Muscle of leg (tissue), 3 donors: ENCODE measurements at regions not wholly inside any gene's neighbourhood (a gene's known extent, or its start where the extent isn't known, plus 50 kb on each side); places are given as distances from the start of the nearest gene placed in this dataset.
"Not testable (repeated sequence)": the region's sequence is repeated elsewhere in the genome, so short reads cannot be mapped to it uniquely, and the experiment has no call there.

Experiments
- DNase-seq: peaks from one replicate; pipeline ENCODE4 v3.0.0; 2013
- H3K27ac ChIP-seq: one replicate; pipeline ENCODE4 v1.5.1; 2013; ENCODE audit warnings: mild to moderate bottlenecking, low read length, control low read depth
- H3K27me3 ChIP-seq: one replicate; pipeline ENCODE4 v1.6.1; 2013; ENCODE audit warnings: low read length; ENCODE audit not compliant: control insufficient read depth, insufficient read depth
- H3K36me3 ChIP-seq: one replicate; pipeline ENCODE4 v1.6.1; 2013; ENCODE audit warnings: low read length; ENCODE audit not compliant: control insufficient read depth, insufficient read depth
- H3K4me1 ChIP-seq: one replicate; pipeline ENCODE4 v1.6.1; 2013; ENCODE audit warnings: low read length; ENCODE audit not compliant: control insufficient read depth, insufficient read depth
- H3K4me3 ChIP-seq: one replicate; pipeline ENCODE4 v1.5.1; 2013; ENCODE audit warnings: low read length, control low read depth
- H3K9me3 ChIP-seq: replicated peaks from 2 replicates; pipeline ENCODE4 v1.6.1; 2013; ENCODE audit warnings: low read depth, low read length; ENCODE audit not compliant: control insufficient read depth
- WGBS: methylation state at CpG from one replicate; pipeline ENCODE4 v1.1.5; 2013; ENCODE audit warnings: missing lambda C conversion rate; ENCODE audit not compliant: insufficient coverage; 5-methylcytosine and 5-hydroxymethylcytosine counted together

DNA sequence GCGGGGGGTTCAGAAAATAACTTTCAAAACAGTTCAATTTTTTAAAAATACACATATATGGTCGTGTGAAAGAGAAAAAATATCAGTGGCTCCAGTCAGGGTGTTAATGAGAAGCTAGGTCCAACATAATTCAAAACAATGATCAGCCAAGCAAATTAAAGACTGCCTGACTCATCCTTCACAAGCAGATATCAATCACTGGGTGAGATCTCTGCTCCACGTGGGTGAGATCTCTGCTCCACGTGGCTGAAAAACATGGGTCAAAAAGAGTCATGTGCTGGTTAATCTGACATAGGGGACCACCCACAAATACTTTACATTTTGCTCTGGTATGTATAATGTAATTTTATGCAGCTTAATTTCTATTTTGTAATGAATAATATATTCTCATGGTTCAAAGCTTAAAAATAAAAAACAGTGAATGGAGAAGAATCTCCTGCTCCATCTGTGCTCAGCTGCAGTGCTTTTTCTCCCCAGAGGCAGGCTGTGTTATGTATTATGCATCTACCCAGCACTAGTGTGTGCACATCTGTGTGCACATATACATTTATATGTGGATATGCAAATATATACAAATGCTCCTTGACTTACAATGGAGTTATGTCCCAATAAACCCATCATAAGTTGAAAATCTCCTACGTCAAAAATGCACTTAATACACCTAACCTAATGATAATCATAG lies 93.1 kb upstream of the S1PR3 start:
- DNase-seq: no peak
- Histone ChIP-seq H3K9me3 (no peaks in the 10 kb centered on the region), H3K27ac (no peak overlapping the region), H3K27me3 (no peaks in the 10 kb centered on the region), H3K36me3 (no peaks in the 10 kb centered on the region), H3K4me3 (no peak overlapping the region), H3K4me1 (no peaks in the 10 kb centered on the region)
- WGBS: 89% methylated on average over 1 of the region's 5 CpGs

DNA sequence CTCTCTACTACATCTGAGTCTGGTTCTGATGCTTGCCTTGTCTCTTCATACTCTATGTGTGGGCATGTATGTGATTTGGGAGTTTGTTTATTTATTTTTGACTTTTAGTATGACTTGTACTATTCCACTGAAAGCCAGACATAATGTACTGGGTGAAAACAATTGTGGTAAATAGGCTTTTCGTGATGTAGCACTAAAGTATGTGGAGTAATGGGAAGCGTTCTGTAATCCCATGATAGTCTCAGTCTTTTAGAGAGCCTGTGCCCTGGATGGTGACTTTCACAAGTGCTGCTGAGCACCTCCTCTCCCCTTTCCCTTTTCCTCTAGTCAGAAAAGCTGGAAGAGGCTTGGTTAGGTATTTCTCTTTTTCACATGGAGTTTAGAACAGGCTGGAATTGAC lies 85.8 kb upstream of the S1PR3 start:
- H3K9me3 ChIP-seq: no peaks in the 10 kb centered on the region
- no CpG with 5 or more reads among the region's 2 CpGs for WGBS
- no peaks in the 10 kb centered on the region for H3K4me1 ChIP-seq
- H3K36me3 ChIP-seq: no peaks in the 10 kb centered on the region
- H3K27me3 ChIP-seq: no peaks in the 10 kb centered on the region
- no peak for DNase-seq
- no peak overlapping the region for H3K27ac ChIP-seq
- no peak overlapping the region for H3K4me3 ChIP-seq

DNA sequence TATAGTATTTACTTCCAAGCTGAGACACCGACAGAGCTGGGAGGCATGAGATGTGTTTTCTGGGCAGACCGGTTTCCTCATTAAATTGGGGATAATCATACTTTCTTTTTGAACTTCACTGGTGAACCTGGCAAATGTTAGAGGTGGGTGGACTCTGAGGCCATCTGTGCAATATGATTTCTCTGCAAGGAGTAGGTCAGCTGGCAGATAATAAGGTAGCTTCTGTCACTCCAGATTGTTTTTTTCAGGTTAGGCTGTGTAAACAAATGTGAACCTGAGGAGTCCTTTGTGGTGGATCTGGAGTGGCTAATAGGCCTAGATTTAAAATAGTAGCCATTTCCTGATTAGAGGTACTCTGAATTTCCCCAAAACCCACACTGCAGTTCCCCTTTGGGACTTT lies 75.4 kb upstream of the S1PR3 start:
- Histone ChIP-seq H3K4me3 (no peak overlapping the region), H3K36me3 (no peaks in the 10 kb centered on the region), H3K27ac (no peak overlapping the region), H3K9me3 (peaks cover 9% of the 10 kb centered on the region), H3K4me1 (peaks cover 8% of the 10 kb centered on the region), H3K27me3 (no peaks in the 10 kb centered on the region)
- no peak for DNase-seq
- 60% methylated on average over 1 of the region's 2 CpGs for WGBS

DNA sequence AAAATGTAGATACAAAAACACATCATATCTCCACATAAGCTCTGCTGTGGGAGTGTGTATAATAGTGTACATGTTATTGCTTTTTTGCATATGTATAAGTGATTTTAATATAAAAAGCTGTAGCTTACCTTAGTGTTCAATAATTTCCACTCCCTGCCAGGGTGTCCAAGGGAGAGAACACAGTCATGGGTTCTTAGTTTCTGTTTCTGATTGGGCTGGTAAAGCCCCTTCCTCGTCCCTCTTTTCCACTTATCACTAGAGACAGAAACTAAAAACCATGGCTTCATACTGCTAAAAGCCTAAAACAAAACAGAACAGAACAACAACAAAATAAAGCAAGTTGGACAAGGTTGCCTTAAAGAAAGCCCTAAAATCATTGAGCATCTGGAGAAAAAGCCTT lies 74.4 kb upstream of the S1PR3 start:
- Histone ChIP-seq H3K27ac (no peak overlapping the region), H3K4me3 (no peak overlapping the region), H3K27me3 (no peaks in the 10 kb centered on the region), H3K36me3 (no peaks in the 10 kb centered on the region), H3K4me1 (peaks cover 8% of the 10 kb centered on the region), H3K9me3 (peaks cover 9% of the 10 kb centered on the region)
- no CpG with 5 or more reads among the region's 1 CpG for WGBS
- DNase-seq: no peak

GRCh38 chr9:88917375-88917774 lies 73.9 kb upstream of the S1PR3 start:
- Histone ChIP-seq H3K4me1 (peaks cover 8% of the 10 kb centered on the region), H3K27ac (no peak overlapping the region), H3K27me3 (no peaks in the 10 kb centered on the region), H3K9me3 (peaks cover 9% of the 10 kb centered on the region), H3K36me3 (no peaks in the 10 kb centered on the region), H3K4me3 (no peak overlapping the region)
- no CpG with 5 or more reads among the region's 3 CpGs for WGBS
- DNase-seq: no peak

DNA sequence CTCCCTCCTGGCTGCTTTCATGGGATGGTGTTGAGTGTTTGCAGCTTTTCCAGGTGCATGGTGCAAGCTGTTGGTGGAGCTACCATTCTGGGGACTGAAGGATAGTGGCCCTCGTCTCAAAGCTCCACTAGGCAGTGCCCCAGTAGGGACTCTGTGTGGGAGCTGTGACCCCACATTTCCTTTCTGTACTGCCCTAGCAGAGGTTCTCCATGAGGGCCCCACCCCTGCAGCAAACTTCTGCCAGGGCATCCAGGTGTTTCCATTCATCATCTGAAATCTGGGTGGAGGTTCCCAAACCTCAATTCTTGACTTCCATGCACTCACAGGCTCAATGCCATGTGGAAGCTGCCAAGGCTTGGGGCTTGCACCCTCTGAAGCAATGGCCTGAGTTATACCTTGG lies 72.7 kb upstream of the S1PR3 start:
- H3K9me3 ChIP-seq, H3K27ac ChIP-seq, H3K4me3 ChIP-seq, H3K36me3 ChIP-seq, H3K27me3 ChIP-seq, H3K4me1 ChIP-seq, DNase-seq: not testable (repeated sequence)
- 83% methylated on average over 1 of the region's 1 CpG for WGBS

GRCh38 chr9:88920645-88921044 lies 70.6 kb upstream of the S1PR3 start:
- H3K4me1 ChIP-seq: peaks cover 5% of the 10 kb centered on the region
- no peak overlapping the region for H3K4me3 ChIP-seq
- peaks cover 9% of the 10 kb centered on the region for H3K9me3 ChIP-seq
- no peak overlapping the region for H3K27ac ChIP-seq
- no peaks in the 10 kb centered on the region for H3K27me3 ChIP-seq
- DNase-seq: no peak
- no peaks in the 10 kb centered on the region for H3K36me3 ChIP-seq
- 90% methylated on average over 1 of the region's 1 CpG for WGBS

DNA sequence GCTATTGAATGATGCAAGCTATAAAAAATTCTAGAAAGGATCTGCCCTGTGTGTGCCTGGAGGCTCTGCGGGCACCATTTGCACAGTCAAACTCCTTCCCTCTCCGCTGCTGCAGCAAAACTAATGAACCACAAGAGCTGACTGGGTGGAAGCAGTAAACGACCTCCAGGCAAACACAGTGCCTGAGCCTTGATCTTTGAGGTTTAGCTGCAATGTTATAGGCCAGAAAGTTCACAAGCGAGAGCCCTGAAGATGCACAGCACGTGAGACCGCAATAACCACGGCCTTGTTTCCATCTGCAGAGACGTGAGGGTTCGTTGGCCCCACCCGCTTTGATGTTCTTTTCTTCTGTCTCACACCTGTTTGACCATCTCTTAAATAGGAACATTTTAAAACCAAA lies 69.2 kb upstream of the S1PR3 start:
- DNase-seq: no peak
- WGBS: 76% methylated on average over 10 of the region's 10 CpGs
- H3K4me3 ChIP-seq: no peak overlapping the region

DNA sequence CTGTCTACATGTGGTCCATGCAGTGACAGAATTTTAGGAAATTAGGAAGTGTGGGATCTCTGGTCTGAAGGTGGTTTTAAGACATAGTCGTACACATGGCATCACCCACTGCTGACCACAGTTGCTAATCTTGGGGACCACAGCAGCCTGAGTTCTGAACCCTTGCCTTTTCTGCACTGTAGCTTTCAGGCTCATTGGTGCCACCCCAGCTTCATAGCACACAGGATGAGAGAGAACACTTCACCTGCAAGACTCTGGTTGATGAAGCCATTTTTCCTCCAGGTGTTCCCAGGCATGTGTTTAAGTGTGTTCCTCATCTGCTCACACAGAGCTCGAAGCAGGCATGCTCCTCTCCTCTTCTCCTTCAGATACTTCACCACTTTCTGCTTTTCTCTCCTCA lies 68.2 kb upstream of the S1PR3 start:
- no peak for DNase-seq
- no peak overlapping the region for H3K27ac ChIP-seq
- peaks cover 10% of the 10 kb centered on the region for H3K4me1 ChIP-seq
- no peak overlapping the region for H3K4me3 ChIP-seq
- H3K36me3 ChIP-seq: no peaks in the 10 kb centered on the region
- WGBS: 64% methylated on average over 2 of the region's 2 CpGs
- peaks cover 7% of the 10 kb centered on the region for H3K9me3 ChIP-seq
- H3K27me3 ChIP-seq: no peaks in the 10 kb centered on the region

More for the DNA sequence above, 69.2 kb upstream of the S1PR3 start:
- H3K27ac ChIP-seq: no peak overlapping the region
- peaks cover 8% of the 10 kb centered on the region for H3K4me1 ChIP-seq
- no peaks in the 10 kb centered on the region for H3K27me3 ChIP-seq
- no peaks in the 10 kb centered on the region for H3K36me3 ChIP-seq
- H3K9me3 ChIP-seq: peaks cover 9% of the 10 kb centered on the region

- 76% methylated on average over 13 of the region's 14 CpGs for WGBS
- DNase-seq: no peak
- H3K36me3 ChIP-seq: no peaks in the 10 kb centered on the region
- no peak overlapping the region for H3K4me3 ChIP-seq
- H3K4me1 ChIP-seq: peaks cover 10% of the 10 kb centered on the region
- H3K27ac ChIP-seq: no peak overlapping the region
- peaks cover 1% of the 10 kb centered on the region for H3K9me3 ChIP-seq
- H3K27me3 ChIP-seq: no peaks in the 10 kb centered on the region
Measured at GRCh38 chr9:88923653-88924288, 67.5 kb upstream of the S1PR3 start.
